Stimulated activated naive B cell treated with anti-CD40 and anti-IgM and Interleukin-4, amounts not matched to agents 10 μg/mL and 1 μg/mL and 100 μg/mL, for 72 hours (primary cell): ENCODE measurements at regions not wholly inside any gene's neighbourhood (a gene's known extent, or its start where the extent isn't known, plus 50 kb on each side); places are given as distances from the start of the nearest gene placed in this dataset.

Source experiments
- ATAC-seq, 2 donors: fragments of 150-1000 bp; cut with Tn5 transposase; replicated peaks; 2 replicates each; pipeline ENCODE4 v1.10.0; 2021; ENCODE audit warnings: moderate library complexity in 1 of 2
- DNase-seq: peaks from one replicate; pipeline ENCODE4 v3.0.0; 2021
- H3K27ac Mint-ChIP-seq: one replicate; pipeline ENCODE4 v1.8.0; 2022; ENCODE audit warnings: mild to moderate bottlenecking, mixed read lengths
- H3K27me3 Mint-ChIP-seq, 2 donors: one replicate each; pipeline ENCODE4 v1.8.0; 2022; ENCODE audit warnings: mixed read lengths in 2 of 2
- H3K36me3 Mint-ChIP-seq, 2 donors: one replicate each; pipeline ENCODE4 v1.8.0; 2022; ENCODE audit warnings: mixed read lengths in 2 of 2, mild to moderate bottlenecking in 1 of 2
- H3K4me1 Mint-ChIP-seq, 2 donors: one replicate each; pipeline ENCODE4 v1.8.0; 2022; ENCODE audit warnings: mixed read lengths in 2 of 2, mild to moderate bottlenecking in 1 of 2
- H3K4me3 Mint-ChIP-seq, 2 donors: one replicate each; pipeline ENCODE4 v1.8.0; 2022; ENCODE audit warnings: mild to moderate bottlenecking in 2 of 2, mixed read lengths in 2 of 2, moderate library complexity in 1 of 2
- H3K9me3 Mint-ChIP-seq, 2 donors: one replicate each; pipeline ENCODE4 v1.8.0; 2022; ENCODE audit warnings: mixed read lengths in 2 of 2, mild to moderate bottlenecking in 1 of 2

DNA sequence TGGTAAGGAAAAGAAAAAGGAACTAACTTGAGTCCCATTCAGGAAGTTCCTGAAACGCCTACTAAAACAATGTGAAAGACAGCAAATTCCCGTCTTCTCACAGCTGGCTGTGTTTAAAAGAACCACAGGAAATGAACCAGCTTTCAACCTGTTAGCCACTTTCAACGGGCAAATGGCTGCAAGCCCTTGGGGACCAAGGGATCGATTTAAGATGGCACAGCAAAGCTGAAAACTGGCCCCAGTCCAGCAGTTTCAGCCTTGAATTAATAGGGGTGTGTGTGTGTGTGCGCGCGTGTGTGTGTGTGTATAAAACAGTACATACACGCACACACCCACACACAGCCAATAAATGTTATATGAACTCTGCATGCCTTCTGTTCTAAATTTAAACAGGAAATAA lies 168.7 kb upstream of the TMCO5A start:
- Mint-ChIP-seq H3K27me3 (no peaks in the 10 kb centered on the region), H3K36me3 (no peaks in the 10 kb centered on the region), H3K4me3 (peak overlapping the region in 1 of 2 donors; percentile 47), H3K9me3 (no peaks in the 10 kb centered on the region), H3K27ac (no peak overlapping the region), H3K4me1 (peaks cover 8 to 27% of the 10 kb centered on the region in 2 donors)
- ATAC-seq, result peak; percentile 25 to 33
- DNase-seq, result no peak

DNA sequence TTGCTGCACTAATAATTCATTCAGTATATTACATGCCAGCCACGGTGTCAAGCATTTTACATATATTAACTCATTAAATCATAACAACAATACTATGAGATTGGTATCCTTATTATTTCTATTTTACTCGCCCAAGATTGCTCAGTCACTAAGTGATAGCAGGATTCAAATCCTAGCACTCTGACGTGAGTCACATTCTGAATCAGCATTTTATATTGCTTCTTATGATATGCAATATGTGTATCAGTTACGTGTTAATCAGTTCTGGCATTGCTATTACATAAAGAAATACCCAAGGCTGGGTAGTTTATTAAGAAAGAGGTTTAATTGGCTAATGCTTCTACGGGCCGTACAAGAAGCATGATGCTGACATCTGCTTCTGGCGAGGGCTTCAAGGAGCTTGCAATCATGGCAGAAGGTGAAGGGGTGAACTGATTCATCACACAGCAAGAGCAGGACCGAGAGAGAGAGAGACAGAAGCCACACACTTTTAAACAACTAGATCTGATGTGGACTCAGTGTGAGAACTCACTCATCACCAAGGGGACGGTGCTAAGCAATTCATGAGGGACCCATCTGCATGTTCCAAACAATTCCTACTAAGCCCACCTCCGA lies 166.5 kb upstream of the TMCO5A start:
- DNase-seq (no peak), ATAC-seq (no peak)
- H3K27me3 Mint-ChIP-seq, result no peaks in the 10 kb centered on the region
- H3K27ac Mint-ChIP-seq, result no peak overlapping the region
- no peak overlapping the region for H3K4me3 Mint-ChIP-seq
- H3K4me1 Mint-ChIP-seq, result peaks cover 8 to 27% of the 10 kb centered on the region in 2 donors
- H3K36me3 Mint-ChIP-seq, result no peaks in the 10 kb centered on the region
- no peaks in the 10 kb centered on the region for H3K9me3 Mint-ChIP-seq

DNA sequence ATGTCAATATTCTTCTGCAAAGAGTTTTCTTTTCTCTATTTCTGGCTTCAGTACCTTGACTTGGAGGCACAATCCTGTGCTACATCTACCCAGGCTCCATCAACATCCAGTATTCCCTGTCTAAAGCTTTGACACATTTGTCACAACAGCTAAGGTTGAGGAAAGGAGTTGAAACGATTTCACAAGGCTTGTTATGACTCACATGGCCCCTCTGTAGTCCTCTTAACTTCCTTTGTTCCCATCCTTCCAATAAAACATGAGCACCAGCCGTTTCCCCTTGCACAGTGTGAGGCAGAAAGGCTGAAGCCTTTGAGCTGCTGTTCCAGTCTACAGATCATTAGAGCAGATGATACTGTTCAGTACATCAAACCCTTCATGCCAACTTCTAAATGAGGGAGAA lies 163.0 kb upstream of the TMCO5A start:
- H3K4me3 Mint-ChIP-seq, result no peak overlapping the region

GRCh38 chr15:37773111-37773860 lies 161.2 kb upstream of the TMCO5A start:
- Mint-ChIP-seq H3K27ac (no peak overlapping the region), H3K9me3 (no peaks in the 10 kb centered on the region), H3K27me3 (no peaks in the 10 kb centered on the region), H3K36me3 (no peaks in the 10 kb centered on the region), H3K4me1 (no peaks in the 10 kb centered on the region), H3K4me3 (no peak overlapping the region)
- ATAC-seq, result no peak
- DNase-seq, result no peak

More for the DNA sequence above, 163.0 kb upstream of the TMCO5A start:
- DNase-seq (no peak), ATAC-seq (no peak)
- Mint-ChIP-seq H3K27ac (no peak overlapping the region), H3K36me3 (no peaks in the 10 kb centered on the region), H3K4me1 (peaks cover 0 to 2% of the 10 kb centered on the region in 2 donors), H3K9me3 (no peaks in the 10 kb centered on the region), H3K27me3 (no peaks in the 10 kb centered on the region)

DNA sequence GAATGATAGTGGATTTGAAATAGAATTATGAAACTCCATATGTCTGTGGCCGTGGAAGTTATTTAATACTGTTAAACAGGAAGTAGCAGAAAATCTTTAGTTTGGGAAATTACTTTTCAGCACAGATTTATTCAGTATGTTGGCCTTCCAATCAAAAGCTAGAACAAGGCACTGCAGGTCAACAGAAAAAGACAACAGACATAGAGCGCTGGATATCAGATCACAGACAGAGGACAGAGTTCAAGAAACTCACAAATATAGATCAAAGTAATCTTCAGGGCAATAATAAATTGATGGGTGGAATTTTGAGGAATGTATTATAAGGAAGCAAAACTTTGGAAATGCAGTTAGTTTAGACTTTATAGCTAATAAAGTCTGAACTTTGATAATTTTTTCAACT lies 159.5 kb upstream of the TMCO5A start:
- H3K27ac Mint-ChIP-seq, result no peak overlapping the region
- no peak for ATAC-seq

DNA sequence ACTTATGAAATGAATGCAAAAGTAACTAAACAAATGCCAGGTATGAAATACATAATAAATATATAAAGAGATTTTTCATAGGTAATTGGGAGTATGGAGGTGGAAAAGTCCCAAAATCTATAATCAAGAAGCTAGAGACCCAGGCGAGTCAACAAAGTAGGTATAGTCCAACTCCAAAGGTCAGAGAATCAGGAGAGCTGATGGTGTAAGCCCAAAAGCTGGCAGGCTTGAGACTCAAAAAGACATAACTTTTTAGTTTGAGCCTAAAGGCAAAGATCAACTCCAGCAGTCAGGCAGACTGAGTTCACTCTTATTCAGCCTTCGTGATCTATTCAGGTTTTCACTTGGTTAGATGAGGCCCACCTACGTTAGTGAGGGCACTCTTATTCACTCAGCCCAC lies 157.4 kb upstream of the TMCO5A start:
- Mint-ChIP-seq H3K9me3 (no peaks in the 10 kb centered on the region), H3K4me1 (no peaks in the 10 kb centered on the region), H3K36me3 (no peaks in the 10 kb centered on the region), H3K4me3 (no peak overlapping the region), H3K27ac (no peak overlapping the region), H3K27me3 (no peaks in the 10 kb centered on the region)
- DNase-seq (no peak), ATAC-seq (no peak)

More for the DNA sequence above, 159.5 kb upstream of the TMCO5A start:
- no peaks in the 10 kb centered on the region for H3K4me1 Mint-ChIP-seq
- H3K9me3 Mint-ChIP-seq, result no peaks in the 10 kb centered on the region
- H3K4me3 Mint-ChIP-seq, result no peak overlapping the region
- H3K36me3 Mint-ChIP-seq, result no peaks in the 10 kb centered on the region
- DNase-seq, result no peak
- H3K27me3 Mint-ChIP-seq, result no peaks in the 10 kb centered on the region

GRCh38 chr15:37783290-37783689 lies 151.2 kb upstream of the TMCO5A start:
- H3K4me3 Mint-ChIP-seq, result no peak overlapping the region
- H3K9me3 Mint-ChIP-seq, result no peaks in the 10 kb centered on the region
- no peaks in the 10 kb centered on the region for H3K4me1 Mint-ChIP-seq
- H3K27ac Mint-ChIP-seq, result no peak overlapping the region
- H3K27me3 Mint-ChIP-seq, result no peaks in the 10 kb centered on the region
- ATAC-seq (no peak), DNase-seq (no peak)
- no peaks in the 10 kb centered on the region for H3K36me3 Mint-ChIP-seq

GRCh38 chr15:37788330-37788729 lies 146.1 kb upstream of the TMCO5A start:
- Mint-ChIP-seq H3K9me3 (no peaks in the 10 kb centered on the region), H3K4me1 (no peaks in the 10 kb centered on the region), H3K27me3 (no peaks in the 10 kb centered on the region), H3K36me3 (no peaks in the 10 kb centered on the region), H3K4me3 (no peak overlapping the region), H3K27ac (no peak overlapping the region)
- ATAC-seq (no peak), DNase-seq (no peak)

DNA sequence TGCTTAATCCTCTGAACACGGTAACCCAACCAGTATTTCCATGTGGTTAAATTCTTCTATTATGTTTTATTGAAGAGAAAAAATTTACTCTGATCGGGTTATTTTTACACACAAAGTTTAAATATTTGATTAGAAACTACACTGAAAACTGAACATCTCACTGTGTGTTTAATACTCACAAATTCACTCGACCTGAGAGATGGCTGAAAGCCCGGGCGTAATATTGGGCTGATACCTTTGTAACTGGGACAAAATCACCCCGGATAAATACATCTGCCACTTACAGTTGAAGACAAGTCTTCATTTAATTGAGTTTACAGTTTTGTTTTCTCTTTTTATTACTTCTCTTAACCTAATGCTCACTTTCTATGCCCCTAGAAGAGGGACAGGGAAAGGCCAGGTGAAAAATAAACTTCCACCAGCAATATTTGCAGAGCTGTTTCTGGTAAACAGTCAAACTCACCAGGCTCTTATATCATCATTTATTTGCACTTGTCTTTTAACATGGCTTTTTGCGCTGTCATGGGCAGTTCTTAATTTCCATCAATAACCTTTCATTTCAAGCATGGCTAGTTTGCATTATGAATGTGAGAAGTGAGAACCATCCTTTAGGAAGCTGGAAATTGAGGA lies 145.6 kb upstream of the TMCO5A start:
- Mint-ChIP-seq H3K27me3 (no peaks in the 10 kb centered on the region), H3K36me3 (no peaks in the 10 kb centered on the region), H3K27ac (no peak overlapping the region), H3K4me1 (no peaks in the 10 kb centered on the region), H3K4me3 (no peak overlapping the region), H3K9me3 (no peaks in the 10 kb centered on the region)
- no peak for DNase-seq
- no peak for ATAC-seq

DNA sequence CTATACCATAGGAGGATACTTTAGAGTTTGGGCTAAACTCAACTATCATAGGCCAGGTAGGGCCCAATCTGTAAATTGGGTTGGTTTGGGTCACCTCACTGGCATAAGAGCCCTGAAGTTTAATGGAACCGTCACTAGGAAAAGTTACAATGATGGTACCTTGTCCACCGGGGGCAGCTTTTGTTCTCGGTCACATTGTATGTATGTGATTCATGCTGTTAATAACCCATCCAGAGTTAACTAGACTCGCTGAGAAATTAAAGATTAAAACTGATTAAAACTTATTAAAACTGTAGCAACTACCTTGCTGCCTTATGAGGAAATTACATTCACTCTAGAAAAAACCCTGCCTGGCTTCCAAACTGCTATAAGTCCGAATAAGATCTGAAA lies 145.0 kb upstream of the TMCO5A start:
- Mint-ChIP-seq H3K4me3 (no peak overlapping the region), H3K4me1 (no peaks in the 10 kb centered on the region), H3K27ac (no peak overlapping the region), H3K36me3 (no peaks in the 10 kb centered on the region), H3K27me3 (no peaks in the 10 kb centered on the region), H3K9me3 (no peaks in the 10 kb centered on the region)
- ATAC-seq, result no peak
- no peak for DNase-seq

- no peak for DNase-seq
- Mint-ChIP-seq H3K9me3 (no peaks in the 10 kb centered on the region), H3K27ac (no peak overlapping the region), H3K4me1 (no peaks in the 10 kb centered on the region), H3K36me3 (no peaks in the 10 kb centered on the region), H3K4me3 (no peak overlapping the region), H3K27me3 (no peaks in the 10 kb centered on the region)
- no peak for ATAC-seq
These were observed 144.6 kb upstream of the TMCO5A start for GRCh38 chr15:37789881-37790280.

DNA sequence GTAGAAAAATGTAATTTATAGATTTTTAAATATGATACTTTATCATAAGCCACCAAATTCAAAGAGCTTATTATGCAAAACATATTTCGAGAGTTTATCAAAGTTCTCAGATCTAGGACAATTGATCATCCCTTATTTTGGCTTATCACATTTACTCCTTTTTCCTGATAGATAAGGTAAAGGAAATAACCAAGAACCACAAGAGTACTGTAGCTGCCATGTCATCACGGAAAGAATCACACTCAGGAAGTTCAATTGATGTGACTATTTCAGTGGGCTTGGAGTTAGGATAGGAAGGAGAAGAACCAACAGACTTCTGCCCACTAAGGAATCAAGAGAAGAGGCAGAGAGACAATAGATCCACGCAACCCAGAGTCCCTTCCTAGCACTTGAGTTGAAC lies 142.7 kb upstream of the TMCO5A start:
- no peaks in the 10 kb centered on the region for H3K27me3 Mint-ChIP-seq
- H3K9me3 Mint-ChIP-seq, result no peaks in the 10 kb centered on the region
- no peaks in the 10 kb centered on the region for H3K4me1 Mint-ChIP-seq
- no peaks in the 10 kb centered on the region for H3K36me3 Mint-ChIP-seq
- DNase-seq (no peak), ATAC-seq (no peak)
- H3K4me3 Mint-ChIP-seq, result no peak overlapping the region
- H3K27ac Mint-ChIP-seq, result no peak overlapping the region

DNA sequence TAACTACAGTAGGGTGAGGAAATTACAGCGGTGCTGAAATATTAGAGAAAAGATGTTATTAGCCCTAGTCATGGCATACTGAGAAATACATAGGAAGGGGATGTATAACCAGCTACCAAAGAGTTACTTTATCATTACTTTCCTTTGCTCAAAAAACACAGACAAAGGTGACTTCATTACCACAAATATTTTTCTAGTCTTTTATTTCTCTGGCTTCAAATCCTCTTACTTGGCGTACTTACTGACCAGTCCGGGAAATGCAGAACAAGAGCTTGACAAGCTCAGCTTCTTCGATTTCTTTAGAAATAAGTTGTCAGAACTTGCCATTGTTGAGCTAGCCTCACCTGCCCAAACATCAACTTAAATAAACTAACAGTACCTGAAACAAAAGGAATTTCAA lies 142.1 kb upstream of the TMCO5A start:
- no peak for DNase-seq

GRCh38 chr15:37793851-37794250 lies 140.6 kb upstream of the TMCO5A start:
- Mint-ChIP-seq H3K4me3 (no peak overlapping the region), H3K36me3 (no peaks in the 10 kb centered on the region), H3K27me3 (no peaks in the 10 kb centered on the region), H3K4me1 (no peaks in the 10 kb centered on the region), H3K9me3 (no peaks in the 10 kb centered on the region), H3K27ac (no peak overlapping the region)
- DNase-seq (no peak), ATAC-seq (no peak)

More for the DNA sequence above, 142.1 kb upstream of the TMCO5A start:
- H3K4me1 Mint-ChIP-seq, result no peaks in the 10 kb centered on the region
- no peak for ATAC-seq
- H3K27ac Mint-ChIP-seq, result no peak overlapping the region
- no peaks in the 10 kb centered on the region for H3K36me3 Mint-ChIP-seq
- no peaks in the 10 kb centered on the region for H3K9me3 Mint-ChIP-seq
- no peak overlapping the region for H3K4me3 Mint-ChIP-seq
- H3K27me3 Mint-ChIP-seq, result no peaks in the 10 kb centered on the region

DNA sequence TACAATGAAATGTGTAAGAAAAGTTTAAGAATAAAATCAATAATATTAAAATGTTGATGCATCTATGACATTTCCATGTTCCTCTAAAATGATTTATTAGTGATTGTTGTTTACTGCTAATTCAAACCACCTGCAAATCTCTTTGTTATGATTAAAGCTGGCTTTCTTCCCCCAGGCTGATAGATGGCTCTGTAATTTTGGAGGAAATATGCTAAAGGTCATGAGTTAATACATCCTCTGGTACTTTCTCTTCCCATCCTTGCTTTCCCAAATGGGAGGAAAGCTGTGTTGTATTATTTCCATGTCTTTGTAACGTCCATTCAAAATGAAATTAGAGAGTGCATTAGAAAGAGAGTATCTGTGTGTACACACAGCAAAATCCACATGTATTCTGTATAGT lies 139.5 kb upstream of the TMCO5A start:
- H3K4me1 Mint-ChIP-seq, result no peaks in the 10 kb centered on the region
- no peak for DNase-seq

More for the DNA sequence above, 139.5 kb upstream of the TMCO5A start:
- H3K27me3 Mint-ChIP-seq, result no peaks in the 10 kb centered on the region
- no peak for ATAC-seq
- H3K4me3 Mint-ChIP-seq, result no peak overlapping the region
- H3K9me3 Mint-ChIP-seq, result no peaks in the 10 kb centered on the region
- no peaks in the 10 kb centered on the region for H3K36me3 Mint-ChIP-seq
- H3K27ac Mint-ChIP-seq, result no peak overlapping the region
